ENCODE measurements at regions not wholly inside any gene's neighbourhood (a gene's known extent, or its start where the extent isn't known, plus 50 kb on each side); places are given as distances from the start of the nearest gene placed in this dataset.

DNA sequence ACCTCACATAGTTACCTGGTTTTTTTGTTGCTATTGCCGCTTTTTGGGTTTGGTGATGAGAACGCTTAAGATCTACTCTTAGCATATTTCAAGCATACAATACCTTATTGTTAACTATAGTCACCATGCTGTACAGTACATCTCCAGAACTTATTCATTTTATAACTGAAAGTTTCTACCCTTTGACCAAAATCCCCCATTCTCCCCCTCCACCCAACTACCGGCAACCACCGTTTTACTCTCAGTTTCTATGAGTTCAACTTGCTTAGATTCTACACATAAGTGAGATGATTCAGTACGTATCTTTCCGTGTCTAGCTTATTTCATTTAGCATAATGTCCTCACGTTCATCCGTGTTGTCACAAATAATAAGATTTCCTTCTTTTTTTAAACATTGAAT lies 86.7 kb upstream of the IL6 start:
- TF ChIP-seq POLR2A (IDR thresholded peaks at IDR 0.05; ENCODE audit: low read length): no peak
- TF ChIP-seq GATA1 (IDR thresholded peaks at IDR 0.05; ENCODE audit: low read depth, low read length): no peak
